Liver (tissue), 2 donors: ENCODE measurements at regions not wholly inside any gene's neighbourhood (a gene's known extent, or its start where the extent isn't known, plus 50 kb on each side); places are given as distances from the start of the nearest gene placed in this dataset.

Source experiments
- ATF3 ChIP-seq: IDR thresholded peaks from 2 replicates; pipeline ENCODE4 v1.6.1; 2016; ENCODE audit warnings: antibody characterized with exemption
- REST ChIP-seq: IDR thresholded peaks from 2 replicates; pipeline ENCODE4 v1.6.1; 2016; ENCODE audit warnings: antibody characterized with exemption, mild to moderate bottlenecking
- ZBTB33 ChIP-seq: IDR thresholded peaks from 2 replicates; pipeline ENCODE4 v1.6.1; 2016; ENCODE audit warnings: antibody characterized with exemption
- donor health status: healthy.

GRCh38 chr6:61606500-61606899 is 679.5 kb downstream of the KHDRBS2 start:
- TF ChIP-seq ZBTB33, result no peak
- no peak for TF ChIP-seq REST
- TF ChIP-seq ATF3, result no peak
